GM19455 (cell line): ENCODE measurements at regions not wholly inside any gene's neighbourhood (a gene's known extent, or its start where the extent isn't known, plus 50 kb on each side); places are given as distances from the start of the nearest gene placed in this dataset.
"Not testable (repeated sequence)": the region's sequence is repeated elsewhere in the genome, so short reads cannot be mapped to it uniquely, and the experiment has no call there.

ENCODE experiments used
- ATAC-seq: cut with Tn5 transposase; IDR thresholded peaks from one replicate; pipeline ENCODE4 v1.9.1; 2021; ENCODE audit not compliant: unreplicated experiment

GRCh38 chr5:103389357-103389756 lies 130.8 kb downstream of the MACIR start:
- ATAC-seq: no peak

- no peak for ATAC-seq
Measured at GRCh38 chr5:103385722-103386121, 127.2 kb downstream of the MACIR start.

GRCh38 chr5:103377638-103378037 lies 119.1 kb downstream of the MACIR start:
- not testable (repeated sequence) for ATAC-seq

GRCh38 chr5:103375863-103376591 lies 117.5 kb downstream of the MACIR start:
- ATAC-seq: no peak

GRCh38 chr5:103375350-103375749 lies 116.8 kb downstream of the MACIR start:
- ATAC-seq: no peak

- no peak for ATAC-seq
Measured at GRCh38 chr5:103374473-103374963, 116.0 kb downstream of the MACIR start.

DNA sequence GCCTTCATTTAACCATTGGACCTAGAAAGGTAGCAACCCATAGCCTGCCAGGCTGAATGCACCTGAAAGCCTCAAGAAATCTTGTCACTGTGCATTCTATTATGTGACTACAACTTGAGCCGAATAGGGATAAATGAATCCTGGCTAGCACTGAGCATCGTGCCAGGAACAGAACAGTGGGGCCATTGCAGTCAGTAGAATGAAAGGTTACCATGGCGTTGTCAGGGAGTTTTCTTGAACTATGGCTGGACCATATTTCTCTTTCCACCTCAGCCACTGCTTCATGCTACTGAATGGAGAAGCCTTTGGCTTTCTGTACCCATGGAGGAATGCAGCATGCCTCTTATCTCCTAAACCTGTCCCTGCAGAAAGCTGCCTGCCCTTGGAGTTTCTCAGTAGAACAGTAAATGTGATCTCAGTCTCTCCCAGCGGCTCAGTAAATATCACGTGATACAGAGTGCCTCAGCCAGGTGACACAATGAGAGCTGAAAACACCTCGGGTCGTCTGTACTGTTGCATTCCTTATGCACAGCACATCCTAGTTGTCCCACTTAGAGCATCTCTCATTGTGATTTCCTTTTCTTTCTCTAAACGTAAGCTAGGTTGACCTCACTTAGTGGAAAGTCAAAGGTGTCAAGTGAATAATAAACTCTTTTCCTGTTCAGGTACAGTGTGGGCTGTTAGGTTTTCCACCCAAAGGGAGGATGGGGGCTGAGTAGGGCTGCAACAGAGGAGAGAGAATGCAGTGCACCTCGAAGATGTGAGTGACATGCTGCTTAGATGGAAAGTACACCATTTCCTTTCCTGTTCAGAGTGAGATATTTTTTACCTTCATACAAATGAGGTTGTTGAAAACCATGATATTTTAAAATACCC lies 115.3 kb downstream of the MACIR start:
- ATAC-seq: no peak

GRCh38 chr5:103371046-103371607 lies 112.6 kb downstream of the MACIR start:
- ATAC-seq: no peak

DNA sequence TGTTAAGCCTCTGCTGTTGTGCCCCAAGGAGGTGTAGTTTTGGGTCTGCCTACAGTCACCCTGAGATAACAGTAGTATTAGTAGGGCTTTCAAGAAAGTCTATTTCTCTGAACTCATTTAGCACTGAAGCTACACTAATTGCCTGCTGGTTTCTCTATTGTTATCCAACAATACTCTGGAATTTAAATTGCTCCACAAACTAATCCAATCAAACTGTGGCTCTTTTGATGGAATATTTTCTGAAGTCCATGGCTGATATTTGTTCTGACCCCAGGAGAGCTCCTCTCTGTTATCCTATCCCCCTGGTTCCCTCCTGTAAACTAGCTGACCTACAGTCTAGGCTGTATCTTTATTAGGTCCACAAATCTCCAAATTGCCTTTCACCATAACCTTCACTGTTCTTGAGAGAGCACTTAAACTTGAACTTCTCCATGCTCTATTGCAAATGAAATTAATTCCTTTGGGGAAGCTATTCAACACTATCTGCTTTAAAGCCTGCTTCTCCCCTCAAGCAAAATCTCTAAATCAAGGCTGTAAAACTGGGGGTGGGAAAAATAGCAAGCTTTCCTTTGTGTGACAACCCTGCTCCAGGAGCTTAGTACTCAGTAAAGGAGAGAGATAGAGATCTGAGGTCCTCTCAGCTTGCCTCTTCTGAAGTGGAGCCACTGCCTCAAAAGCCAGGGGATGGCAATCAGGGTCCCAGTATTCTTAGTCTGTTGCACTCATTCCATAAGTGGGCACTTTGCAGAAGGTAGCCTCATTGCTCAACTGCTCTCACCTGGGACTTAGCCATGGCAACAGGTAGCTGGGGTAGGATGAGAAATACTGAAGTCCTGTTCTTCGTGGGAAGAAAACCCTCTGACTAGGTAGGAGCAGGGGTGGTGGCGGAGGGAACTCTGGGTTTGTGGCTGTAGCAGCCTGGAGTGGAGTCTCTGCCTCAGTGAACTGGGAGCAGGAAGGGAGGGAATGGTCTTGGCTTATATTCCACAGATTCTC lies 110.9 kb downstream of the MACIR start:
- no peak for ATAC-seq

DNA sequence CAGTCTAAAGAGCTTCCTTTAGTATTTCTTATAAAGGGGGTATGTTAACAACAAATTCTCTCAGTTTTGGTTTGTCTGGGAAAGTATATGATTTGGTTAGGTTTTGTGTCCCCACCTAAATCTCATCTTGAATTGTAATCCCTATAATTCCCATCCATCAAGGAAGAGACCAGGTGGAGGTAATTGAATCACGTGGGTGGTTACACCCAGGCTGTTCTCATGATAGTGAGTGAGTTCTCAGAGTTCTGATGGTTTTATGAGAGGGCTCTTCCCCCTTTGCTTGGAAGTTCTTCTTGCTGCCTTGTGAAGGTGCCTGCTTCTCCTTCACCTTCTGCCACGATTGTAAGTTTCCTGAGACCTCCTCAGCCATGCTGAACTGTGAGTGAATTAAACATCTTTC lies 109.1 kb downstream of the MACIR start:
- no peak for ATAC-seq

DNA sequence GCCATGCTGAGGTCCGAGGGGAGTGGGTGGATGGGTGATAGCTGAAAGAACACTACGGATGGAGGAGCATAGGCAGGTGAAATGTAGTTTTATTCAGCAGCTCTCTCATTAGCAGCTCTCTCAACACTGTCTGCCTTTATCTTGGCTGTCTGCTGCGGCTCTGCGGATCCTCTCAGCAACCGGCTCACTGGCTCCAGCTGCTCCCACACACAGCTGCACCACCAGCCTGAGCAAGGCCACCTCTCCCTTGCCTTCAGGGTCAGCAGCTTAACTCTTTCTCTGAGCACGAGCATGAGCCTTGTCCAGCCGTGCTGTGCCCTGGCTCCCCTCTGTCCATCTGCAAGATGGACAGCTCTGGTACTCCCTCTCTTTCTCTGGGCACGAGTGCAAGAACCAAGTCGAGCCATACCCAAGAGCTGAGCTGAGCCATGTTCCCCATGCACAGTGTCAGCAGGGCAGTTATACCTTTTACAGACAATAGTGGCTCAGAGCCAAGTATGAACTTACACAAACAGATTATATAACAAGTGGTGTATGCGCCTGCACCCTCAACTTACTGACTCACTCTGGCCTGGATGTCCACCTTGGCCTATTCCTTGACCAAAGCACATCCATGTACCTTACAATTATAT lies 108.5 kb downstream of the MACIR start:
- ATAC-seq: no peak

DNA sequence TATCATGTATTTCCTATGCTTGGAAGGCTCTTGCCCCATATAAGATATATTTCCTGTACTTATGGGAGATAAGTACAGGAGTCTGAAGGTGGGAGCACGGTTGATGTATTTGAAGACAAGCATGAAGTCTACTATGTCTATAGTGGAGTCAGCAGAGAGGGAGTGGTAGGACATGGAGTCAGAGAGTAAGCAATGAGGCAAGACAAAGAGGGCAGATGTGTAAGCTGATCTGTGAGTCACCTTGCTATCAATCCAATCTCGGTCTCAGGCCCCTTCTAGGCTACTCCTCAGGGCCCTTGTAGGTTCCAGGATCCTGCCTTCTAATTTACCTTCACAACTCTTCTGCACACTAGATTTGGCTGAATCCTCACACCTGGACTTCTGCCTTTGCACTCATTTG lies 105.5 kb downstream of the MACIR start:
- ATAC-seq: no peak

GRCh38 chr5:103362211-103362610 lies 103.6 kb downstream of the MACIR start:
- no peak for ATAC-seq

DNA sequence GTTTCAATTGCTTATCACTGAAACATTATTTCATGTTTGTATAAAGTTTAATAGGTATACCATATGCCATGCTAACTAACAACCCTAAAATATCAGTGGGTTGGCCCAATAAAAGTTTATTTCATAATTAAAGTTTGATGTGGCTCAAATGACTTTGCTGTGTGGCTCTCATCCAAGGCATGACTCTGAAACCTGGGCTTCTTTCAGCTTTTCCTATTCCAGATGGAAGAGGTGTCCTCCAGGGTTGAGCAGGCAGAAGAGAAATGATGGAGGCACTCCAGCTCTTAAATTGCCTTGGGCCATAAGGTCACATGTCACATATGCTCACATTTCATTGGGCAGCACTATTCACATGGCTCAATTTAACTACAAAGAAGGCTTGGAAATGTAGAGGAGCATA lies 101.9 kb downstream of the MACIR start:
- ATAC-seq: no peak

DNA sequence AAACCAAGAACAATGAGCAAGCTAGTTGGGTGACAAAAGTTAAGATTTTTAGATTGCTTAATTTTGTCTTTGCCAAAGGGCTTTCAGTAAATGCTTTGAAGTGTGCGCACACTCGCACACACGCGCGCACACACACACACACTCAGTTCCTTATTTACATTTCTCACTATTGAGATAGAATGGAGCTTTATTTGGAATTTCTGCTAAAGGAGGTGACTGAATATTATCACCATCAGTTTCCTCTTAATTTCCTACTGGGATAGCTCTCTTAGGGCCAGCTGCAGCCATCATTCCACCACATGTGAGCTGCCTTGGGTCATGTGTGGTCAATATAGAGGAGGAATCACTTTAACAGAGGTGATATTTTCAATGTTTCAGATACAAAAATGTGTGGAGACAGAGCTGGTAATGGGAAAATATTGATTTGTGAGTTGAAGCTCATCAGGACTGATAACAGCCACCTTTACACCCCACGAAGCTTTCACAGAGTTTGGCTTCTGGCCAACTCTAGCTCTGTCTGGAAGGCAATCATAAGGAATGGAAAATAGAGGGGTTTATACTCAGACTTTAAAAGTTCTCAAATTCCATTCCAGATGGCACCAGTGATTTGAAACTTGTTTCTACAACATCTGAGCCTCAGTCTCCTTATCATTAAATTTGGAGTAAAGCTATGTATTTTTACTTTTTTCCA lies 99.9 kb downstream of the MACIR start:
- ATAC-seq: no peak

GRCh38 chr5:103357636-103358035 lies 99.1 kb downstream of the MACIR start:
- ATAC-seq: no peak

- ATAC-seq: no peak
Measured at GRCh38 chr5:103356350-103357091, 98.0 kb downstream of the MACIR start.

DNA sequence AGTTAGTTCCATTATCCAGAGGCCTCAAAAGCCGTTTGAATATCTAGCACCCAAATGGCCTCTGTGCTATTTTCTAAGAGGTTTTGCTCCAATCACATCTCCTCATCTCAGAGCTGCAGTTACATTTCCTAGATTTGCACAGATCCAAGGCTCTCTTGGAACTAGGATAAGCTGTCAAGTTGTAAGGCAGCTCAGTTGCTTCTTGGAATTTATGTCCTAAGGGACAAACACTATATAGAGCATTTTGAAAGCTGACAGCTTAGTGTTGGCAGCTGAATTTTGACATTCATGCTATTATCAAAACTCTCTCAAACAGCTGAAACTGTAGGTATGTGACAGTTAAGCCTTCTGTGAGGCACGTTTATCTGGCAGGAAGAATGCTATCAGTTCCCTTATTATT lies 97.0 kb downstream of the MACIR start:
- ATAC-seq: no peak

DNA sequence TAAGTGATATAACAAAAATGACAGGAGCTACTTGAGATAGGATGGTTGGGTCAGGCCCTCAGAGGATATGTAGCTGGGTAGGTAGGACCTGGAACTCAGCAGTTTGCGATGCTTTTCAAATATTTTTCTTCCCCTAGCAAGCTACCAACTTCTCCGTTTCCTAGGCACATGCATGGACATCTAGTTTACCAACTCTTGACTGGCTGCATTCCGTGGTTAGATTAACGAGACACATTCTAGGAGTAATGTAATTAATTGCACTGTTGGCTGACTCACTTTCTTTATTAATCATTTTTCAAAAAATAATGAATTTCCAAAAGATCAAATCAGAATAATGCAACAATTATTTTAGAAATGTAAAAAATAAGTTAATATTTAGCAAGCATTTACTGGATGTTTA lies 95.9 kb downstream of the MACIR start:
- ATAC-seq: no peak
